Adipocyte (in vitro differentiated cells): ENCODE measurements at regions not wholly inside any gene's neighbourhood (a gene's known extent, or its start where the extent isn't known, plus 50 kb on each side); places are given as distances from the start of the nearest gene placed in this dataset.
"Not testable (repeated sequence)": the region's sequence is repeated elsewhere in the genome, so short reads cannot be mapped to it uniquely, and the experiment has no call there.

Experiments used
- DNase-seq: peaks from one replicate; pipeline ENCODE4 v3.0.0-alpha.2; 2015; ENCODE audit warnings: low read depth
- H3K27me3 ChIP-seq: replicated peaks from 2 replicates; pipeline ENCODE4 v1.7.0; 2013; ENCODE audit warnings: mild to moderate bottlenecking, low read length, moderate library complexity; ENCODE audit not compliant: control insufficient read depth, insufficient read depth
- H3K36me3 ChIP-seq: 2 replicates; pipeline ENCODE4 v1.7.0; 2013; ENCODE audit warnings: low read length, mild to moderate bottlenecking, moderate library complexity; ENCODE audit not compliant: control insufficient read depth, insufficient read depth, severe bottlenecking
- H3K4me1 ChIP-seq: 2 replicates; pipeline ENCODE4 v1.7.0; 2013; ENCODE audit warnings: mild to moderate bottlenecking, low read length, moderate library complexity; ENCODE audit not compliant: control insufficient read depth, insufficient read depth
- H3K4me3 ChIP-seq: 2 replicates; pipeline ENCODE4 v1.7.0; 2013; ENCODE audit warnings: mild to moderate bottlenecking, low read length, moderate library complexity
- H3K9ac ChIP-seq: 2 replicates; pipeline ENCODE4 v1.7.0; 2013; ENCODE audit warnings: mild to moderate bottlenecking, low read length, moderate library complexity
- H3K9me3 ChIP-seq: 2 replicates; pipeline ENCODE4 v1.7.0; 2013; ENCODE audit warnings: mild to moderate bottlenecking, low read length, moderate library complexity; ENCODE audit not compliant: control insufficient read depth

DNA sequence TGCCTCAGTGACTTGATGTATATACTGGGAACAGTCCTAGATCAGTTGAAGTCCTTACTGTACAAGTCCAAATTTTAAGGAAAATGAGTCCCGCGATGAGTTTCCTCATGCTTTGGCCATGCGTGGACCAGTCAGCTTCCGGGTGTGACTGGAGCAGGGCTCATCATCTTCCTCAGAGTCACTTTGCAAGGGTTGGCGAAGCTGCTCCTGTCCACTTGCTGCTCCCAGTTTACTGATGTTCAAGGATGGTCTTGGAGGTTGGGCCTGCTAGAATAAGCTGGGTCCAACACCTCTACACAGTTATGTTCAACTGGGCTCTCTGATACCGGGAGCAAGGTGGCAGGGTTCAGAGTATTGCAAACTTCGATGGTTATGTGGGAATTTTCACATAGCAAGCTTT is 66.2 kb upstream of the PRMT8 start:
- H3K27me3 ChIP-seq, result peaks cover 21% of the 10 kb centered on the region
- DNase-seq, H3K9ac ChIP-seq: not testable (repeated sequence)

GRCh38 chr12:3427956-3428355 is 63.0 kb upstream of the PRMT8 start:
- H3K9ac ChIP-seq, result no peak overlapping the region
- no peak overlapping the region for H3K4me3 ChIP-seq
- H3K9me3 ChIP-seq, result no peaks in the 10 kb centered on the region
- DNase-seq, result no peak
- H3K27me3 ChIP-seq, result peaks cover 5% of the 10 kb centered on the region
- H3K36me3 ChIP-seq, result no peaks in the 10 kb centered on the region
- H3K4me1 ChIP-seq, result no peaks in the 10 kb centered on the region

More for the DNA sequence above, 66.2 kb upstream of the PRMT8 start:
- not testable (repeated sequence) for H3K9me3 ChIP-seq, H3K4me1 ChIP-seq, H3K36me3 ChIP-seq, H3K4me3 ChIP-seq

DNA sequence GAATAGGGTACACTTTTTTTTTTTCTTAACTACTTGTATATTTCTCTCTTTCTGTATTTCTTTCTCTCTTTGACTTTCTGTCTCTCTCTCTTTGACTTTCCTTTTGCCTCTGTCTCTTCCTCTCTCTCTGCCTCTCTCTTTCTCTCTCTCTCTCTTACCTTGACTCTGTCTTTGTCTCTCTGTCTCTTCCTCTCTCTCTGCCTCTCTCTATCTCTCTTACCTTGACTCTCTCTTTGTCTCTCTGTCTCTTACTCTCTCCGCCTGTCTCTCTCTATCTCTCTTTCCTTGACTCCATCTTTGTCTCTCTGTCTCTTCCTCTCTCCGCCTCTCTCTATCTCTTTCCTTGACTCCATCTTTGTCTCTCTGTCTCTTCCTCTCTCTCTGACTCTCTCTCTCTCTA is 62.4 kb upstream of the PRMT8 start:
- no peak overlapping the region for H3K4me3 ChIP-seq
- peaks cover 5% of the 10 kb centered on the region for H3K27me3 ChIP-seq
- H3K36me3 ChIP-seq, result no peaks in the 10 kb centered on the region
- H3K4me1 ChIP-seq, result no peaks in the 10 kb centered on the region
- no peak for DNase-seq
- H3K9me3 ChIP-seq, result no peaks in the 10 kb centered on the region
- H3K9ac ChIP-seq, result no peak overlapping the region

- not testable (repeated sequence) for H3K27me3 ChIP-seq, H3K4me1 ChIP-seq
These were observed 61.5 kb upstream of the PRMT8 start for GRCh38 chr12:3429523-3429922.

DNA sequence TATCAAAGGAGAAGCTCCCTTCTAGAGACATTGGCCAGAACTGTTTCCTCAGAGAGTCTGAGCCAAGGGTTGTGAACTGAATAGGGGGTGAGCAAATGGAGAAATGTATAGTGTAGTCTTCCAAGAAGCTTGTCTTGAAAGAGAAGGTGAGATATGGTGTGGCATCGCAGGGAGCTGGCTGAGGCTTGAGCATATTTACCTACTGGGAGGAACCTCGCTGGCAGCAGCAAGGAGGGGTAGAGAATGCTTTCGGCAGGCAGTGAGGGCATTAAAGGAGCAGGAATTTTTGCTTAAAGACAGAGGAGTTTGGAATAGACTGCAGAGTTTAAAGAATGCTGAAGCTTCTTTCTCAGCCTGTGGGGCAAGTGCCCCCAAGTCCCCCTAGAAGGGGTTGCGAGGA is 59.3 kb upstream of the PRMT8 start:
- H3K9me3 ChIP-seq, result no peaks in the 10 kb centered on the region

More at GRCh38 chr12:3429523-3429922, 61.5 kb upstream of the PRMT8 start:
- H3K36me3 ChIP-seq, H3K9ac ChIP-seq, DNase-seq, H3K9me3 ChIP-seq, H3K4me3 ChIP-seq: not testable (repeated sequence)

DNA sequence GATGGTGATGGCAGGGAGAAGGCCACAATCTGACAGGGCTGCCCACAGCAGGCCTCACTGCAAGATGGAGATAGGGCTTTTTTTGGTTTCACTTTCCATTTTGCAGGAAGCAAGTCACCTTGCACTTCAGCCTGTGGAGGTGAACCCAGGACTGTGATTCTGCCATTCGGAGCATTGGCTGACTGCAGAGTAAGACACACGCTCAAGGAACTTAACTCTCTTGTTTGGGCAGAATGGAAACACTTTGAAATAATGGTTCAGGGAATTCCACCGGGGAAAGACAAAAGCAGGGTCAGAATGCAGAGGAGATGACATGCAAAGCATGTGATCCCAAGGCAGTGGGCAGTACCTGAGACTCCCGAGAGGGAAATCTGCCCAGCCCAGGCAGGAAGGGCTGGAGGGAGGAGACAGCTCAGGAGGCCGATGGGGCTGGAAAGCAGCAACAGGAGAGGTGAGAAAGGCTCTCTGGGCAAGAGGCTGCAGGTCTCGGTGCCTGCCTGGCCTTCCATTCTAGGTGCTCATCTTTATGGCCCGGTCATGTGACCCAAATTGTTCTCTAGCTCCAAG is 58.7 kb upstream of the PRMT8 start:
- Histone ChIP-seq H3K4me1 (no peaks in the 10 kb centered on the region), H3K36me3 (no peaks in the 10 kb centered on the region), H3K9ac (no peak overlapping the region), H3K4me3 (no peak overlapping the region), H3K27me3 (peaks cover 9% of the 10 kb centered on the region), H3K9me3 (no peaks in the 10 kb centered on the region)
- DNase-seq, result no peak

More for the DNA sequence above, 59.3 kb upstream of the PRMT8 start:
- H3K27me3 ChIP-seq, result peaks cover 9% of the 10 kb centered on the region
- no peak for DNase-seq
- H3K9ac ChIP-seq, result no peak overlapping the region
- H3K4me3 ChIP-seq, result no peak overlapping the region
- H3K4me1 ChIP-seq, result no peaks in the 10 kb centered on the region
- H3K36me3 ChIP-seq, result no peaks in the 10 kb centered on the region

DNA sequence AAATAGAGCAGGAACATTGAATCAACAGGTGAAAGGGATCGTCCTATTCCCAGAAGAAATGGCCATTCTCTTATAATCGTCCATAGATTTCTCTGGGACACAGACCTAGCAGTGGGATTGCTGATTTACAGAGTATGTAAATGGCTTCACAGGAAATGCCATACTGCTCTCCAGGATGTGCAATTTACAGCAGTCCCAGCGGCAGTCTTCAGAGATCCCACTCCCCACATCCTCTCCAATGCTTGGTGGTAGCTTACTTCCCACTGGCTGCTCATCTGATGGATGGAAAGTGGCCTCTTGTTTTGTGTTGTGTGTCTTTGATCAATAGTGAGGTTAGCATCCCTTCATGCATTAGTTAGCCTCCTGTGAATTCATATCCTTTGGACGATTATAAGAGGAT is 58.1 kb upstream of the PRMT8 start:
- H3K9ac ChIP-seq, result no peak overlapping the region
- no peak overlapping the region for H3K4me3 ChIP-seq
- no peaks in the 10 kb centered on the region for H3K4me1 ChIP-seq
- DNase-seq, result no peak
- no peaks in the 10 kb centered on the region for H3K36me3 ChIP-seq
- peaks cover 9% of the 10 kb centered on the region for H3K27me3 ChIP-seq
- no peaks in the 10 kb centered on the region for H3K9me3 ChIP-seq

- peaks cover 4% of the 10 kb centered on the region for H3K27me3 ChIP-seq
- H3K4me1 ChIP-seq, result no peaks in the 10 kb centered on the region
- no peak overlapping the region for H3K4me3 ChIP-seq
- H3K9me3 ChIP-seq, result no peaks in the 10 kb centered on the region
- H3K36me3 ChIP-seq, result no peaks in the 10 kb centered on the region
- H3K9ac ChIP-seq, result no peak overlapping the region
- no peak for DNase-seq
These were observed 54.4 kb upstream of the PRMT8 start for GRCh38 chr12:3436461-3437065.

DNA sequence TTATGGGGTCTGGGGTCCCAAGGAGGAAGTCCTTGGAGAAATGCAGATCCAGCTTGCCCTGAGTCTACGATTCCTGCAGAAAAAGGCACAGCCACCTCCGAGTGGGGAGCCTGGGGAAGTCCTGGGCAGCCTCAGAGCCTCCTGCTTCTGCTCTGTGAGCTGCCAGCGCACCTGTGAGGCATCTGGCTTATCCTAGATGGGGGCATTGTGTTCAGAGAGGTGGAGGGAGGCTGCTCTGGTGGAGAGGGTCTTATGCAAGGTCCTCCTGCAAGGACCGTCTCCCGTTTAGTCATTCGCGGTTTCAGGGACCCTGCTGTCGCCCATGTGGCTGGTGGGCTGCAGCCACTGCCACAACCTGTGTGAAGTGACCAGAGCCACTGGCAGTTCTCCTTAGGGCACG is 53.0 kb upstream of the PRMT8 start:
- Histone ChIP-seq H3K36me3 (no peaks in the 10 kb centered on the region), H3K9me3 (no peaks in the 10 kb centered on the region), H3K4me1 (no peaks in the 10 kb centered on the region), H3K27me3 (peaks cover 6% of the 10 kb centered on the region), H3K9ac (no peak overlapping the region), H3K4me3 (no peak overlapping the region)
- DNase-seq, result no peak

GRCh38 chr12:3438401-3438800 is 52.6 kb upstream of the PRMT8 start:
- no peak overlapping the region for H3K4me3 ChIP-seq
- H3K9me3 ChIP-seq, result no peaks in the 10 kb centered on the region
- H3K27me3 ChIP-seq, result peaks cover 6% of the 10 kb centered on the region
- H3K4me1 ChIP-seq, result no peaks in the 10 kb centered on the region
- no peaks in the 10 kb centered on the region for H3K36me3 ChIP-seq
- DNase-seq, result no peak
- no peak overlapping the region for H3K9ac ChIP-seq
